DOHH2 (cell line): ENCODE measurements at regions not wholly inside any gene's neighbourhood (a gene's known extent, or its start where the extent isn't known, plus 50 kb on each side); places are given as distances from the start of the nearest gene placed in this dataset.

Source experiments
- CTCF ChIP-seq: fragments of 200-600 bp; sonication (generic); IDR thresholded peaks from one replicate; pipeline ENCODE4 v1.5.1; 2014; ENCODE audit warnings: antibody characterized with exemption, mild to moderate bottlenecking, low read depth, low read length; ENCODE audit not compliant: poor library complexity, severe bottlenecking
- EZH2phosphoT487 ChIP-seq: fragments of 200-600 bp; sonication (generic); IDR thresholded peaks from 2 replicates; pipeline ENCODE4 v1.6.1; 2017; ENCODE audit warnings: borderline replicate concordance, mild to moderate bottlenecking, antibody characterized with exemption, low read length, moderate library complexity, mixed read lengths

- TF ChIP-seq CTCF, result no peak
- TF ChIP-seq EZH2phosphoT487, result no peak
These were observed 174.4 kb upstream of the PHYHIPL start for GRCh38 chr10:59002011-59002410.
